ENCODE measurements at regions not wholly inside any gene's neighbourhood (a gene's known extent, or its start where the extent isn't known, plus 50 kb on each side); places are given as distances from the start of the nearest gene placed in this dataset.

- TF ChIP-seq CTCF (IDR thresholded peaks at IDR 0.05; ENCODE audit: insufficient read depth, low read length) (no peak), POLR2AphosphoS5 (IDR thresholded peaks at IDR 0.05; ENCODE audit: low read depth) (no peak)
These were observed 320.9 kb upstream of the CDH5 start for GRCh38 chr16:66045626-66046025.
